CD4-positive, alpha-beta T cell treated with Interleukin-2 at 100 ng/mL for 4 hours (primary cell): ENCODE measurements at regions not wholly inside any gene's neighbourhood (a gene's known extent, or its start where the extent isn't known, plus 50 kb on each side); places are given as distances from the start of the nearest gene placed in this dataset.

Source experiments
- DNase-seq: peaks from one replicate; pipeline ENCODE4 v3.0.0-alpha.2; 2020; ENCODE audit warnings: low spot score

- DNase-seq = no peak
Measured at GRCh38 chr3:118269537-118270125, 765.0 kb downstream of the IGSF11 start.

GRCh38 chr3:118272991-118273390 lies 761.7 kb downstream of the IGSF11 start:
- no peak for DNase-seq

GRCh38 chr3:118277814-118278213 lies 756.8 kb downstream of the IGSF11 start:
- no peak for DNase-seq

DNA sequence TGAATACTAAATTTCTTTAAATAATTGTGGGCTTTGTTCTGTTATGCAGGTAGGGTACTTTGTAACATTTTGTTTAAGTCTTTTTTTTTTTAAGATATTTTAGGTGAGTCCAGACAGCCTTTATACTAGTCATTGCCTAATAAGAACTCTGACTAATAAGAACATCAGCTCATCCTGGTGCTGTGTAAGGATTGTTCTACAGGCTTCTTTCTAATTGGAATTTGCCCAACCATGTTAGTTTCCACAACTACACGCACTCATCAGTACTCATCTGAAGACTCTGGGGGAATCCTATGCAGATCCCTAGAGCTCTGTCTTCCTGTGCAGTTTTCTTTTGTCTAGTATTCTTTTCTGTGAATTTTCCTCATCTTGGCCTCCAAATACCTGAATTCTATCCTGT lies 741.8 kb downstream of the IGSF11 start:
- DNase-seq = no peak

DNA sequence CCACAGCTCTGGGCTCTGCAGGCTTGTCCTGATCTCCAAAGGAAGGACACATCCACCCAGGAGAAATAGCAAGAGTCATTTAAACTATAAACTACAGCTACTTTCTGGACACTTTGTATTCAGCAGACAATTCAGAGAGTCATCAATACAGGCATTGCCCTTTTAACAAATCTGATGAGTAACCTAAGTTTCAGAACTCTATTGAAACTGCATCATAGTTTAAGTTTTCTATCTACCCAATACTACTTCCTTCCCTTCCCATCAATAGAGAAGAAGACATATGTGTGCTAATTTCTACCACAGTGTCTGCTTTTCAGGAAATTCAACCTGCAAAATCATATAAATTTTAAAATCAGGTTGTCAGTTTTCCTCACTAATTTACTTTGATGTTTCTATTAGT lies 736.5 kb downstream of the IGSF11 start:
- DNase-seq = no peak

DNA sequence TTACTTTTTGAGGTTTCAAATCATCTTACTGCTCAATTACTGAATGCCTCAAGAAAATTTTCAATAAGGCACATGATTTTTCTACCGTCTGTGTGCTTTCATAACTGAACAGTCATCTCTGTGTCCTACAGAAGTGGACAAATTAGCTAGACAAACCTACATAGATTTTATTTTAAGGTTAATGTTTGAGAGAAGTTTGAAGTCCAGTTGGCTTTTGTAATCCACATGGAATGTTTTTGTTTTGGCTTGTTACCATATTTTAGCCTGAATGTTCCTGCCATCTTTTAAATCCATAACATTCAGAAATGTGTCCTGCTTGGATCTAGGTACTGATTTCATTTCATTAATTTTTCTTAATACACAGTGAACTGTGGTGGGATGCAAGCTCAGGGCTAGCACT lies 730.1 kb downstream of the IGSF11 start:
- DNase-seq = no peak

DNA sequence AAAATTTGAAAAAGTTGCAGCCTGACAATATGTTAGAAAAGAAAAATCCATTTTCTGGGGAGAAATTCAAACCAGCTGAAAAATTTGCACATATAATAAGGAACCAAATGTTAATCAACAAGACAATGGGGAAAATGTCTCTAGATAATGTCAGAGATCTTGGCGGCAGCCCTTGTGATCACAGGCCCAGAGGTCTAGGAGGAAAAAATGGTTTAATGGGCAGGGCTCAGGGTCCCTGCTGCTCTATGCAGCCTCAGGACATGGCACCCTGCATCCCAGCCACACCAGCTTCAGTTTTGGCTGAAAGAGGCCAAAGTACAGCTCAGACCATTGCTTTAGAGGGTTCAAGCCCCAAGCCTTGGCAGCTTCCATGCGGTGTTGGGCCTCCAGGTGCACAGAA lies 701.9 kb downstream of the IGSF11 start:
- DNase-seq = no peak

- no peak for DNase-seq
Measured at GRCh38 chr3:118337649-118338048, 697.0 kb downstream of the IGSF11 start.

DNA sequence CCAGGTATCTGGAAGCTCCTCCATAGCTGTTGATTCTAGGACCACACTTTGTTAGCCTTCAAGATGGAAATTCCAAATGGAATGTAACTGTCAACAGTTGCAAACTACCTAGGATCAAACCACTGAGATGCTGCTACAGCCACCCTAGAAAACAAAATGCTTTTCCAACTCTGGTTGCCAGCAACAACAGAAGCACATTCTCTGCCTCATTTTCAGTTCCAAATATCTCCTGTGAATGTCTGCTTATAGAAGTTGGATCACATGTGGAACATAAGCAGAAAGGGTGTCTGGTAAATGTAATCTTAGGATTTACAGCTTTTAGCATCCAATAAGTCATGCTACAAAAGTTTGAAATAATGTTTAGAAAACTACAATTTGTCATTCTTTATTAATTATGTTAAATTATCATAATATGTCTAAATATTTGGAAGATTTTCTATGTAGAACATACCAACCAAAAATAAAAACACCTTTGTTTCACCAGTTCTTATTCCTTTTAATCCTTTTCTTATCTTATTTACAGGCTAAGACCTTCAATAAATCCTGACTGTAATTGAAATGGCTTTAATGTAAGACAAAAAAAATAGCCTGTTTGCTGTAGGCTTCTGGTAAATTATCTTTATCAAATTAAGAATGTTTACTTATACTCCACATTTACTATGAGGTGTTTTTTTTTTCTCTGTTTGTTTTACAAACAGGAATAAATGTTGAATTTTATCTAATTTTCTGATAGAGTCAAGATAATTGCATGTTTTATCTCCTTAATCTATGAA lies 687.1 kb downstream of the IGSF11 start:
- DNase-seq = no peak

GRCh38 chr3:118348169-118348557 lies 686.5 kb downstream of the IGSF11 start:
- DNase-seq = no peak

DNA sequence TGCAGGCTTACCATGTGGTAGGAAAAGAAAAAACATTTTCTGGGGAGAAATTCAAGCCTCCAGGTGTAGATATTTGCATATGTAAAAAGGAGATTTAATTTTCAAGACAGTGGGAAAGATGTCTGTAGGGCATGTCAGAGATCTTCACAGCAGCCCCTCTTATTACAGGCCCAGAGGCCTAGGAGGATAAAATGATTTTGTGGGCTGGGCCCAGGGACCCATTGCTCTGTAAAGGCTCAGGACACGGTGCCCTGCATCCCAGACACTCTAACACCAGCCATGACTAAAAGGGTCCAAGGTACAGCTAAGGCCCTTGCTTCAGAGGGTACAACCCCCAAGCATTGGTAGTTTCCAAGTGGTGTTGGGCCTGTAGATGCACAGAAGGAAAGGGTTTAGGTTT lies 680.1 kb downstream of the IGSF11 start:
- DNase-seq = no peak

GRCh38 chr3:118369892-118370491 lies 664.7 kb downstream of the IGSF11 start:
- DNase-seq = no peak

GRCh38 chr3:118380576-118380975 lies 654.1 kb downstream of the IGSF11 start:
- no peak for DNase-seq

DNA sequence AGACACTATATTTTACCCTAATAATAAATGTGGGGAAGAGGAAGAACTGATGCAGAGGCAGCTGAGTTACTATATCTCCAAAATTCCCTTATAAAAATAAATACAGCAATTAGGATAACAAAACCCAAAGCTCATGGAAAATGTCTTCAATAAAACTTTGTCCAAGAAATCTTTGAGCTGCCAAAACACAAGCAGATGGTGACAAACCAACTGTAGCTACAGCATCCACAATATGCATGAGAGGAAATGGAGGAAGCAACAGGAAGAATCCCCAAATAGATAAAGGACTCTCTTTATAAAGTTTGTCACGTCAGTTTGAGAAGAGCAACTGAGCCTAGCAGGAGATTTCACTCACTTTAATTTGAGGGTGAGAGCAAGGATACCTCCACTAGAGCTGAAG lies 638.2 kb downstream of the IGSF11 start:
- DNase-seq = no peak

GRCh38 chr3:118400086-118400485 lies 634.6 kb downstream of the IGSF11 start:
- DNase-seq = no peak

GRCh38 chr3:118400886-118401285 lies 633.8 kb downstream of the IGSF11 start:
- DNase-seq = no peak

DNA sequence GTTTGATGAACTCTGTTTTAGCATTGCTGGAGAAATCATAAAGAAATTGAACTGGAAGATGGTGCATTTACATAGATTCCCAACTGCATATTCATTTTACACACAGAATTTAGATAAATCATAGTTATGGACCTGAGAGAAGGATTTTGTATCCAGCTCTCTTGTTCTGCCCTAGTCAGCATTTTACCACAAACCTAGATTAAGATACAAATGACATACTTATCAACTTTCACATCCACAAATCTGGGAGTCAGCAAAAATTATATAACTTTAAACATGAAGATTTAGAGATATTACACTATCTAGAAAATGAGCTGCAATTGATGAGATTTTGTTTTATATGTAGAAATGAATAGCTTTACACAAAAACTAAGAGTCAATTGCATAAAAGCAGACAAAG lies 632.8 kb downstream of the IGSF11 start:
- no peak for DNase-seq

DNA sequence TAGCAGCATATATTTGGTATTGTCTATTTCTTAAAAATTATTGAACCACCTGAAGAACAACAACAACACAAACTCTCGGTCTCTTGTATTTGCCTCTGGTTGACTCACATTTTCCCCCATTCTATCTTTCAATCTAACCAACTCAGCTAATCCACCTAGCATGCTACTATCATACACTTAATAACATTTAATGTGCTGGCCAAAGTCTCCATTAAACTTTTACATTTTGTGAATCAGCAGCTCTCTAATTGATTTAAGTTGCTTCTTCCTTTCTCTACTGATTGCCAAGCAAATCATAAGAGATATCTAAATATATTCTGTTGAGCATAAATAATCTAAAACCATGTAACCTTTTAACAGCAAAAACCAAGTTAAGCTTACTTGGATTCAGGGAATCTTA lies 631.7 kb downstream of the IGSF11 start:
- no peak for DNase-seq

DNA sequence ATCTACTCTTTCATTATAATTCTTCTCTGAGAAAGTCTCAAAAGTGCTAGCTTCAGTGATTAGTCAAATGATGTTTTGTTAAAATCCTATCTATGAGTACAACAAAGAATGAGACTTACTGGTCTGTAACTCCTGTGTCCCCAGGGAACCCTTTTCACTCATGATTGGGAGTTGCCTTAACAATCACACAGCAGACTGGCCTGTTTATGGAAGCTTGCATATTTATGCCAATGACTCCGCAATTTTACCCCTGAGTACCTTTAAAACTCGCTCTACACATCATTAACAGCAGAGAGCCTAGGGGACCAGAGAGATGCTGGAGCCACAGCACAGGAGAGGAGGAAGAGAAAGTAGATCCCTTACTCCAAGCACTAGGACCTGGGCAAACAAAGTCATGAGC lies 628.1 kb downstream of the IGSF11 start:
- no peak for DNase-seq

DNA sequence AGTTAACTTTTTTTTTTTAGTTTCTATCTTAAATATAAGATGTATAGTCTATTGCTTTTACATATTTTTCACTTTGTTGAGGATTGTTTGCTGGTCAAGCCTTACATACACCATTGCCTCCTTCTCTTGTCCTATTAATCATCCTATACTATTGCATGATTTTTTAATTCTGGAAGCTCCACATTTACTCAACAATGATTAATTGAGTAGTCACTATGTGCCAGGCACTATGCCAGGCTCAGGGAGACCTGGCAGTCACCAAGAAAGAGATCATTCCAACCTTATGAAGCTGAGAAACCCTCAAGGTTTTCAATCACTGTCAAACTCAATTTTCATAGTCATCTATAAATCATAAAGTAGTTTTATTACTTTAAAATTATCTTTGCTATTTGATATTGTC lies 626.2 kb downstream of the IGSF11 start:
- DNase-seq = no peak

- DNase-seq = no peak
Measured at GRCh38 chr3:118412503-118412902, 622.1 kb downstream of the IGSF11 start.

DNA sequence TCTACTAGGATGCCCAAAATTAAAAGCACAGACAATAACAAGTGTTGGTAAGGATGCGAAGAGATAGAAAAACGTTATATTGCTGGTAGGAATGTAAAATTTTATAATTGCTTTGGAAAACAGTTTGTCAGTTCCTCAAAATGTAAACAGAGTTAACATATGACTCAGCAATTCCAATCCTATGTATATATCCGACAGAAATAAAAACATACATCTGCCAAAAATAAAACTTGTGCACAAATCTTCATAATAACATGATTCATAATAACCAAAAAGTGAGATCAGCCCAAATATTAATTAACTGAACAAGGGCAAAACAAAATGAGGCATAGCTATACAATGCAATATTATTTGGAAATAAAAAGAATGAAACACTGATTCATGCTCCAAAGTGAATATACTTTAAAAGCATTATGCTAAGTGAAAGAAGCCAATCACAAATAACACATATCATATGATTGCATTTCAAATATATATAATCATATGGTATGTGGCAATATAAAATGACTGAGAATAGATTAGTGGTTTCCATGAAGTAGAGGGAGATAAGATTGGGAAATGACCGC lies 609.3 kb downstream of the IGSF11 start:
- no peak for DNase-seq

- no peak for DNase-seq
Measured at GRCh38 chr3:118433825-118434224, 600.8 kb downstream of the IGSF11 start.
